NCI-H69 (cell line): ENCODE measurements at regions not wholly inside any gene's neighbourhood (a gene's known extent, or its start where the extent isn't known, plus 50 kb on each side); places are given as distances from the start of the nearest gene placed in this dataset.
A peak's percentile ranks its signal among the peaks of the same experiment; 100 is the strongest.
"Not testable (repeated sequence)": the region's sequence is repeated elsewhere in the genome, so short reads cannot be mapped to it uniquely, and the experiment has no call there.

Source experiments
- DNase-seq: peaks from one replicate; lab custom pipeline; 2025; lab: John Stamatoyannopoulos, UW

DNA sequence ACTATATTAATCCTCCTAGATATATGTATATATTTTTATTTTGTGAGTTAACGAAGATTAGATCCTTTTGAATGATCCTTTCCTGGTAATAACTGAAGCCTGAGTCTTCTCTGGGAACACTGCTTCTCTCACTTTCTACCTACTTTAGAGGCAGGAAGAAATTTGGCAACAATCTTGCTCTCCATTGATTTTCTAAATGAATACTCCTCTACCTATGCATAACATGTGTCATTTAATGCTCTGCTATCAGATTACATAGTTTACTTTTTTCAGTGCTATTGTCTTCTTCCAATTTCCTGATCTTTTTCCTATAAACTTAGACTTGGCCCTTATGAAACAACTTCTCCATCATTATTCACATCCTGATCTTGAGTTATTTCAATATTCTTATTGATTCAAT lies 60.4 kb upstream of the PDHA2 start:
- no peak for DNase-seq

GRCh38 chr4:95778666-95779065 lies 61.2 kb upstream of the PDHA2 start:
- DNase-seq, result no peak

GRCh38 chr4:95770605-95771004 lies 69.3 kb upstream of the PDHA2 start:
- not testable (repeated sequence) for DNase-seq

GRCh38 chr4:95764961-95765360 lies 74.9 kb upstream of the PDHA2 start:
- no peak for DNase-seq

GRCh38 chr4:95761871-95762270 lies 78.0 kb upstream of the PDHA2 start:
- no peak for DNase-seq

DNA sequence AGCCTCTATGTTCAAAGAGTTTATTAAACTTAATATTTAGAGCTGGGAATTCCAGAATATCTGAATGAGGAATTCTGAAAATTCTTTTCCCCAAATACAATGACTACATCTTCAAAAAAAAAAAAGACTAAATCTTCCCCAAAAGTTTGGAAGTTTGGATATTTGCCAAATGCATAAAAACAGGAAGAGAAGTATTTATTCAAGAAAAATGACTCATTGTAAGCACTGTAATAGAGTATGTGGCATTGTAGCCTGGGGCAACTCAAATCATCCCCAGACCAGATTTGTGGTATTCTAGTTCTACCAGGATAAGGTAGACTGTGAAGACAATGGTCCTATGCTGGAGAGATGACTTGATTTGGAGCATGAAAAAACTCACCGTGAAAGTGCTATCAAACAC lies 78.5 kb upstream of the PDHA2 start:
- peak; percentile 8 for DNase-seq

- not testable (repeated sequence) for DNase-seq
These were observed 79.2 kb upstream of the PDHA2 start for GRCh38 chr4:95760646-95761045.

DNA sequence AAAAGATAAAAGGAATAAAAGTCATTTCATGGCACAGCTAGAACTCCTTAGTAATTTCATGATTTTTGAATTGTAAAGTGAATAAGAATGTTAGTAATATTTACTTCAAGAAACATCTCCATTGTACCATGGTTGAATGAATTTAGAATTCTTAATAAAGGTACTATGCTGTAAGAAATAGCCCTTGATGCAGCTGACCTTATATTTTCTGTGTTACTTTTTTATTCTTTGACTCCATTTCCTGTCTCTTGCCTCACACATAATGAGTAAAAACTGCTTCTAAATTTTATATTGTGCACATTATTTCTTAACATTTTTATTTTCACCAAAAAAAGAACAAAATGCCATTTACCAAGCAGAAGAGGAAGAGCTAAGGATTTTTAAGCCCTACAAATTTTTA lies 81.9 kb upstream of the PDHA2 start:
- DNase-seq, result no peak

DNA sequence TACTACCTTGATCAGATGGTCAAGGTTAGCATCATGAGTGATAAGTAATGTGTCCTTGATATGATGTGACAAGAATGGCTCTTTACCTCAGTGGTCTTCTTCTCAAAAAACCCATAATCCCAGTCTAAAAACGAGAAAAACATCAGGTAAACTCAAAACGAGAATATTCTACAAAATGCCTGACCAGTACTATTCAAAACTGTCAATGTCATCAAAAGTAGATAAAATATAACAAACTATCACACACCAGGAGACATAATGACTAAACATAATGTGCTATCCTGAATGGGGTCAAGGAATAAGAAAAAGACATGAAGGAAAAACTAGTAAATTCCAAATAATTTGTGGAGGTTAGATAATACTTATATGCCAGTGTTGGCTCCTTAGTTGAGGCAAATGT lies 85.2 kb upstream of the PDHA2 start:
- no peak for DNase-seq

DNA sequence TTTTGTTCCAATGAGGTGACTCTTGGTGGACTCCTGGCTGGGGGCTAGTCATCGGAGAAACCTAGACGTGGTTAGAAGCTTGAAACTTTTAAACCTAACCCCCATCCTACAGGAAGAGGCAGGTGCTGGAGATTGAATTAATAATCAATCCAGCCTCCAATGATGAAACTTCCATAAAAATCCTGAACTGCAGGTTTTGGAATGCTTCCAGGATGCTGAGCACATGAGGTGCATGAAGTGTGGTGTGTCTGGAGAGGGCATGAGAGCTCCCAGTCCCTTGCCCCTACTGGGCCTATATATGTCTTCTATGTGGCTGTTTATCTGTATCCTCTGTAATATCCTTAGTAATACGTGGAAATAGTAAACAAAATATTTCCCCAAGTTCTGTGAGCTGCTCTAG lies 90.7 kb upstream of the PDHA2 start:
- no peak for DNase-seq

GRCh38 chr4:95742872-95743271 lies 97.0 kb upstream of the PDHA2 start:
- no peak for DNase-seq

DNA sequence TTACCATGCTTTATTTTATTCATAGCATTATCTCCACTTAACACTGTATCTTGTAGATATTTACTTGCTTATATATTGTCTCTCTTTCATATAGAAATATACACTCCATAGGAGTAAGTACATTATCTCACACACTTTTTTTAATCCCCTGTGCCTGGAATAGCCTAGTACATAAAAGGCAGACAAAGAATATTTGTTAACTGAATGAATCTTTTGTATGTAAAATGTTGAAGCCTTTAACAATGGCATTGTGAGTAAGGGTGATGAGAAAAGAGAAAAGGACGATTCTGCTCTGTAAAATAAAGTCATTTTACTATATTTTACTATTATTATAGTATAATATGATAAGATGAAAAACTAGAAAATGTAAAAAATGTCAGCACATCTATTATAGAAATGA lies 97.7 kb upstream of the PDHA2 start:
- DNase-seq, result no peak

DNA sequence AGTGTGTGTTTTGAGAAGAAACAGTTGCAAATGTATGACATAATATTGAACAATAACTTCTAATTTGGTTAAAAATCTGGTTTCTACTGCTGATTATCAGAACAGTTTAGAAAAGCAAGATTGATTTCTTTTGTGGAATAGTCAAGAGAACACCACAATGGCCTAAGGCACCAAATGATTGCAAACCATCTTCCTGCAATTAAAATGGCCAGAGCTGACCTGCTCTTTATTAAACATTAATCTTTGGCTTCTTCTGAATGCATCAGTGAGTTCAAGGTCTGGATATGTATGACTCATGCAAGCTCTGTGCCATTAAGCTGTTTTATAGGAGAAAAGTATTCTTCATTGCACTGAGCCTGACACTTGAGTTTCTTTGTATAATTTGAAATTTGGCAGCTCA lies 107.8 kb upstream of the PDHA2 start:
- peak; percentile 1 for DNase-seq

DNA sequence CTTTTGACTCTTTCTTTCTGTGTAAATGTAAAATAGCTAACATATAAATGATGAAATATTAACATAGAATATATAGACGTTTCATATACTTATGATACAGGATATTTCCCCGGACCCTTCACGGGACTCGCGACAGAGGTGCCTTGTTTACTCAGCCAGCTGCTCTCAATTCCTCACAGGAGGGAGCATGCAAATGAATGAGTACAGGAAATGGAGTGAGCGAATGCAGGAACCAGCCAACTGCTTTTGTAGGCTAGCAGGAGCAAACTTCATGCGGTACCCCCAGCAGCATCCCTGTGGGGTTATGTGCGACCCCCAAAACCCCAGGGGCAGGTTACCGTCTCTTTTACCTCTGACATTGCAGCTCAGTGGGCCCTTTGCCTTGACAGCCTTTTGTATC lies 110.3 kb upstream of the PDHA2 start:
- DNase-seq, result peak; percentile 1

- no peak for DNase-seq
These were observed 111.7 kb upstream of the PDHA2 start for GRCh38 chr4:95728145-95728544.

DNA sequence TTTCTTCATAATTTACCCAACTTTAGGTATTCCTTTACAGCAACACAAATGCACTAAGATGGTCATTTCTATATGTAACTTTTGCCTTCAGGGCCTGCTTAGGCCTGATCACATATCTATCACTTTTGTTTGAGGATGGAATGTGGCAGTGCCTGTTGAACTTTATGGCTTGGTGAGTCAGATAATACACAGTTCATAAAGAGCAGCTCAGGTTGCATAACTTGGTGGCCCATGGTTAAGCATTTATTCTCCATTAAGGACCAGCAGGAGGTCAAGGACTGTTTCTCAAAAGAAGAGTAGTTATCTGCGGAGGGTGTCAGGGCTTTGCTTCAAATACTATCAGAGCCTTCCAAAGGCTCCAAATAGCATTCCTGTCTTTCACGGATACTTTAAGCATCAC lies 124.1 kb upstream of the PDHA2 start:
- DNase-seq, result no peak

DNA sequence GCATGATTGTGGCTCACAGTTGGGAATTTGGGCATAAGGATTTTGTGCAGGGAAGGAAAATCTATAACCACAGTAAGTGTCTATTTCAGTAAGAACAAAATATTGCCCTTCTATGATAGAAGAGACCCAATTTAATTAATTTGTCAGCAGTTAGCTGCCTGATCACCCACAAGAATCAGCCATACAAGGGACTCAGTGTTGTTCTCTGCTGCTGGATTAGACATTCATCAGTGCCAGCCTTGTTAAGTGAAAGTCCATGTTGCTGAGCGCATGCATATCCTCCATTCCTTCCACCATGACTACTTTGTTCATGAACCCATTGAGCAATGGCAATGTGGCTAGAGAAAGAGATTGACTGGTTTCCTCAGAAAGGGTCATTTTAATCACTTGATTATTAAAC lies 125.3 kb upstream of the PDHA2 start:
- no peak for DNase-seq

DNA sequence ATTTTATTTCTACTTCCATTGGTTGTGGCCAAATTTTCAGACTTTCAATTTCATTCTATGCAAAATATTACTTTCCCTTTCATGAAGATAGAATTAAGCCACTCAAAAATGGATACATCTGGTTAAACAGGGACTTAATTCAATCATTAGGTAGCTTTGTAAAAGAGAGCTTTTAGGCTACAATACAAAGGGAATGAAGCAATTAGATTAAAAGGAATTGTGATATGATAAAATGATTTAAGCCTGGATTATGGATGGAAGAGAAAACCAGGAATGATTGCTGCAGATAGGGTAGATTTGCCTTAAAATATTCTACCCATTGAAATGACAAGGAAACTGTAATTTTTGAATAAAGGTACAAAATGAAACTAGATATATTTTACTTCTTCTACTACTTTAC lies 134.6 kb upstream of the PDHA2 start:
- no peak for DNase-seq

DNA sequence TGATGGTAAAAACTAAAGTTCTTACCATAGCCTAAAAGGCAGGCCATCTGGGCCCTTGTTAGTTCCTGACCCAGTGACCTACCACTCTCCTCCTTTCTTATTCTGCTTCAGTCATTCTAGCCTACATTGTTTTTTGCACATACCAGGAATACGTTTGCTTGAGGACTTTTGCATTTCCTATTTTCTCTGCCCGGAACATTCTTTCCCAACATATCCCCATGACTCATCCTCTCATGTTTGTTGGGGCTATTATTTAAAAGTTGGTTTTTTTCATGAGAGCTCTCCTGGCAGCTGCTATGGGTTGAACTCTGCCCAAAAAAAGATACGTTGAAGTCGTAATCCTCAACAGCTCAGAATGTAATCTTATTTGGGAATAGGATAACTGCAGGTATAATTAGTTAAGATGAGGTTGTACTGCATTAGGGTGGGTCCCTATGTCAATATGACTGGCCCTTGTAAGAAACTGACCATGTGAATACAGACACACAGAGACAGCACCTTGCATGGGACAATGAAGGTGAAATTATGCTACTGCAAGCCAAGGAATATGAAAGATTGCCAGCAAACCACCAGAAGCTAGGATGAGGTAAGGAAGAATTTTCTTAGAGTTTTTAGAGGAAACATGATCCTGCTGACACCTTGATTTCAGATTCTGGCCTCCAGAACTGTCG lies 138.3 kb upstream of the PDHA2 start:
- no peak for DNase-seq

GRCh38 chr4:95694411-95694810 lies 145.5 kb upstream of the PDHA2 start:
- DNase-seq, result no peak

GRCh38 chr4:95693594-95693993 lies 144.8 kb upstream of the UNC5C start:
- DNase-seq, result peak; percentile 23

DNA sequence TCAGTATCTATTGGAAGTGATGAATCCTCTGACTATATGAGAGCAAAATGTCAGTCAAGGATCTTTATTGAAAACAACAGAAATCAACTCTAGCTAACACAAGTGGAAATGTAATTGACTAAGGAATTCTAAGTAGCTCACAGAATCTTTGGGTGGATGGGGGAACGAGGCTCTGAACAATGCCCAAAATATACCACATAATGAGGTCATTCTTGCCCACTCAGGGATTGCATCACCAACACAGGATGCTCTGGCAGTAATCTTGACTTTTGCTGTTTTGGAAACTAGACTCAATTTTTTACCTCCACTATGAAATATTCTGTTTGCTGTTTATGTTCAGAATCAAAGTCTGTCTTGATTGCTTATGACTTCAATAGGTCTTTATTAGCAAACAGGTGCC lies 127.4 kb upstream of the UNC5C start:
- DNase-seq, result no peak

GRCh38 chr4:95675623-95676022 lies 126.8 kb upstream of the UNC5C start:
- DNase-seq, result no peak

DNA sequence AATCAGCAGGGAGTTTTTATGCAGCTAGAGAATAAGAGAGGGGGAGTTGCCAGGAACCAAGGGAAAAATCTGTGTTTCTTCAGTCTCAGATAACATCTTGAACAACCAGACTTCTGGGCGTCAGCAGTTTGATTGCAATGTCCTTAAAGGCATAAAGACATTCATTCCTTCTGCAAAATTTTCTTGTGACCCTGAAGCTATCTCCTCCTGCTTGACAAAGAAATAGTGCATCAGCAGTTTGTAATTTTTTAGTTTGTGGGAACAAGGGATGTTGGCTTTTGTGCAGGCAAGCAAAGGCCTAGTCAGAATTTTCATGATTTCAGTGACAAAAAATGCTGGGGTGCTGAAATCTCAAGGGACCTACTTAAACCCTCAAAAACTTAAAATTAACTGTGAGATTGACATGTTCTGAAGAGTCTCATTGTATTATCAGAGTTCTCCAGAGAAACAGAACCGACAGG lies 125.8 kb upstream of the UNC5C start:
- no peak for DNase-seq

GRCh38 chr4:95672811-95673210 lies 124.0 kb upstream of the UNC5C start:
- DNase-seq, result no peak
